K562 (cell line): ENCODE measurements at regions not wholly inside any gene's neighbourhood (a gene's known extent, or its start where the extent isn't known, plus 50 kb on each side); places are given as distances from the start of the nearest gene placed in this dataset.

Experiments used
- ATAC-seq: fragments of 200-7000 bp; cut with Tn5 transposase; 3 replicates; pipeline ENCODE4 v1.9.1; 2020; ENCODE audit warnings: moderate library complexity
- BruUV-seq: library from RNA; stranded (reverse); fragments of 400-500 nt; replicated peaks from 2 replicates; lab custom pipeline; 2021; lab: Mats Ljungman, UMichigan
- CTCF ChIA-PET: fragments of 300-600 bp; formaldehyde crosslinking; extraction: SDS; loops from one replicate; lab custom pipeline; 2021; ENCODE audit warnings: low intra/inter-chr PET ratio; lab: Yijun Ruan, JAX
- POLR2A ChIA-PET: fragments of 300-600, 350-650 bp; sonication (Branson Sonifier 250); formaldehyde crosslinking; extraction: SDS; loops from one replicate; lab custom pipeline; 2021; ENCODE audit warnings: antibody characterized with exemption, inconsistent platforms; lab: Yijun Ruan, JAX
- DNase-seq, 4 experiments: peaks; one replicate each; pipeline versions ENCODE4 v3.0.0 to v3.0.0-alpha.2; 2011 to 2018; ENCODE audit warnings: low spot score in 3 of 4, mixed read lengths in 3 of 4; ENCODE audit errors: extremely low read depth in 1 of 4
- FAIRE-seq: peaks from 2 replicates; lab custom pipeline; 2011; peaks lifted over from hg19 to GRCh38; lab: Jason Lieb, UNC
- H2AFZ ChIP-seq: 2 replicates; pipeline ENCODE4 v1.6.0; 2011; ENCODE audit warnings: low read depth, low read length, control low read depth, inconsistent platforms
- H3K27ac ChIP-seq: fragments of 200-600 bp; 3 replicates; pipeline ENCODE4 v1.8.0; 2011; ENCODE audit warnings: low read depth, mild to moderate bottlenecking, control low read depth, inconsistent platforms, low read length, moderate library complexity, mixed read lengths; ENCODE audit errors: extremely low read depth
- H3K27me3 ChIP-seq, 2 experiments: fragments of 300-600 bp in 1 of 2; 2 replicates in 1 of 2; 3 replicates in 1 of 2; pipeline versions ENCODE4 v1.6.0 to v1.8.0; 2011; ENCODE audit warnings: inconsistent platforms in 2 of 2, low read length in 2 of 2, mild to moderate bottlenecking in 1 of 2, mixed read lengths in 1 of 2, moderate library complexity in 1 of 2; ENCODE audit not compliant: control insufficient read depth in 2 of 2, insufficient read depth in 2 of 2
- H3K36me3 ChIP-seq: fragments of 300-600 bp; 3 replicates; pipeline ENCODE4 v1.8.0; 2011; ENCODE audit warnings: mild to moderate bottlenecking, low read length, inconsistent platforms; ENCODE audit not compliant: control insufficient read depth, insufficient read depth
- H3K4me1 ChIP-seq, 2 experiments: fragments of 200-600 bp in 1 of 2; replicated peaks in 1 of 2; 2 replicates in 1 of 2; 3 replicates in 1 of 2; pipeline versions ENCODE4 v1.5.1 to v1.8.0; 2011; ENCODE audit warnings: inconsistent platforms in 2 of 2, low read length in 2 of 2, mild to moderate bottlenecking in 1 of 2, mixed read lengths in 1 of 2, moderate library complexity in 1 of 2; ENCODE audit not compliant: control insufficient read depth in 2 of 2, insufficient read depth in 2 of 2
- H3K4me2 ChIP-seq: 2 replicates; pipeline ENCODE4 v1.6.1; 2011; ENCODE audit warnings: low read length, control low read depth, inconsistent platforms, mixed read lengths; ENCODE audit not compliant: insufficient read depth
- H3K4me3 ChIP-seq: fragments of 200-600 bp; sonication (generic), shearing (Covaris generic); 2 replicates; pipeline ENCODE4 v1.5.1; 2016; ENCODE audit warnings: control low read depth, inconsistent platforms
- H3K79me2 ChIP-seq: fragments of 200-600 bp; 3 replicates; pipeline ENCODE4 v1.8.0; 2011; ENCODE audit warnings: low read length, inconsistent platforms; ENCODE audit not compliant: control insufficient read depth, insufficient read depth
- H3K9ac ChIP-seq, 2 experiments: 2 replicates each; pipeline versions ENCODE4 v1.6.0 to v1.6.1; 2011; ENCODE audit warnings: low read depth in 2 of 2, low read length in 2 of 2, control low read depth in 1 of 2, inconsistent platforms in 1 of 2, mild to moderate bottlenecking in 1 of 2, mixed read lengths in 1 of 2; ENCODE audit not compliant: insufficient read depth in 1 of 2
- H3K9me1 ChIP-seq: one replicate; pipeline ENCODE4 v1.6.0; 2011; ENCODE audit warnings: inconsistent platforms, mild to moderate bottlenecking, low read length, moderate library complexity; ENCODE audit not compliant: control insufficient read depth, insufficient read depth
- H3K9me3 ChIP-seq: replicated peaks from 2 replicates; pipeline ENCODE4 v1.5.1; 2011; ENCODE audit warnings: low read depth, low read length, inconsistent platforms; ENCODE audit not compliant: control insufficient read depth, insufficient read depth
- H4K20me1 ChIP-seq: replicated peaks from 2 replicates; pipeline ENCODE4 v1.6.1; 2011; ENCODE audit warnings: low read length, inconsistent platforms, mixed read lengths; ENCODE audit not compliant: control insufficient read depth, insufficient read depth
- BCOR ChIP-seq: fragments of 450-650 bp; IDR thresholded peaks from 2 replicates; pipeline ENCODE4 v1.6.1; 2016
- CCNT2 ChIP-seq: IDR thresholded peaks from 2 replicates; pipeline ENCODE4 v1.6.1; 2011; ENCODE audit warnings: borderline replicate concordance, low read depth, mild to moderate bottlenecking, moderate library complexity, mixed read lengths, low read length; ENCODE audit not compliant: insufficient read length; ENCODE audit errors: extremely low read depth
- COPS2 ChIP-seq: fragments of 450-650 bp; conservative IDR thresholded peaks from 2 replicates; pipeline ENCODE4 v1.6.1; 2016; ENCODE audit warnings: mild to moderate bottlenecking, moderate library complexity
- DNMT1 ChIP-seq: fragments of 450-650 bp; IDR thresholded peaks from 2 replicates; pipeline ENCODE4 v1.6.1; 2016; ENCODE audit warnings: antibody characterized with exemption, mild to moderate bottlenecking
- IFI16 ChIP-seq: fragments of 250-450 bp; sonication (Bioruptor Pico); IDR thresholded peaks from 2 replicates; pipeline ENCODE4 v2.1.2; 2022; ENCODE audit warnings: mild to moderate bottlenecking, inconsistent platforms
- NFIX ChIP-seq: fragments of 250-450 bp; sonication (Bioruptor Pico); IDR thresholded peaks from 2 replicates; pipeline ENCODE4 v1.4.0; 2020; ENCODE audit warnings: low read depth, mild to moderate bottlenecking, moderate library complexity
- SAFB2 ChIP-seq: fragments of 200-400 bp; formaldehyde crosslinking; IDR thresholded peaks from 2 replicates; pipeline ENCODE4 v1.6.1; 2018; ENCODE audit warnings: borderline replicate concordance, low read length, low read depth, moderate library complexity; ENCODE audit not compliant: severe bottlenecking
- SIN3A ChIP-seq, 2 experiments: fragments of 150-350 bp in 1 of 2; IDR thresholded peaks; 2 replicates each; pipeline ENCODE4 v1.6.1; 2011 to 2016; ENCODE audit warnings: borderline replicate concordance in 2 of 2, low read depth in 2 of 2, low read length in 2 of 2, mild to moderate bottlenecking in 2 of 2, moderate library complexity in 2 of 2; ENCODE audit not compliant: control insufficient read depth in 1 of 2
- SMAD4 ChIP-seq: fragments of 250-450 bp; sonication (Bioruptor Pico); conservative IDR thresholded peaks from 2 replicates; pipeline ENCODE4 v1.8.0; 2021; ENCODE audit warnings: inconsistent platforms, mild to moderate bottlenecking, moderate library complexity
- SRSF7 ChIP-seq: fragments of 200-400 bp; formaldehyde crosslinking; optimal IDR thresholded peaks from 2 replicates; pipeline ENCODE3; 2017; ENCODE audit warnings: mild to moderate bottlenecking, low read depth, low read length
- U2AF1 ChIP-seq: fragments of 200-400 bp; formaldehyde crosslinking; optimal IDR thresholded peaks from 2 replicates; pipeline ENCODE3; 2017; ENCODE audit warnings: mild to moderate bottlenecking, low read depth, low read length, moderate library complexity
- ZBTB7A ChIP-seq: IDR thresholded peaks from 2 replicates; pipeline ENCODE4 v1.6.1; 2011; ENCODE audit warnings: low read depth, mild to moderate bottlenecking, low read length, moderate library complexity, borderline replicate concordance; ENCODE audit not compliant: control insufficient read depth
- ZKSCAN3 ChIP-seq: fragments of 250-450 bp; sonication (Bioruptor Pico); IDR thresholded peaks from 2 replicates; pipeline ENCODE4 v1.4.0; 2020
- ZNF212 ChIP-seq: fragments of 450-650 bp; formaldehyde crosslinking; IDR thresholded peaks from 2 replicates; pipeline ENCODE4 v1.4.0; 2020; ENCODE audit warnings: mild to moderate bottlenecking
- ZNF316 ChIP-seq: fragments of 450-650 bp; IDR thresholded peaks from 2 replicates; pipeline ENCODE4 v1.6.1; 2016
- ZNF778 ChIP-seq: fragments of 450-650 bp; formaldehyde crosslinking; IDR thresholded peaks from 2 replicates; pipeline ENCODE4 v1.4.0; 2020; ENCODE audit warnings: mild to moderate bottlenecking, moderate library complexity
- ZNF780A ChIP-seq: fragments of 250-450 bp; sonication (Bioruptor Pico); IDR thresholded peaks from 2 replicates; pipeline ENCODE4 v1.5.0; 2021; ENCODE audit warnings: mild to moderate bottlenecking
- WGBS: fragments of 100-300 bp; shearing (Covaris generic); methylation state at CpG from one replicate; pipeline ENCODE4 v1.1.6; 2016; ENCODE audit warnings: low coverage, mixed read lengths; ENCODE audit not compliant: insufficient coverage; ENCODE audit errors: missing lambda C conversion rate; 5-methylcytosine and 5-hydroxymethylcytosine counted together
- in situ Hi-C: fragments of 300-500 bp; cut with MboI; formaldehyde crosslinking; loops from 4 replicates; pipeline ENCODE4 v1.15.0; 2018; ENCODE audit warnings: inconsistent platforms, mixed read lengths
- intact Hi-C: fragments of 100-400 bp; cut with micrococcal nuclease; formaldehyde crosslinking; loops from 2 replicates; pipeline ENCODE4 v1.14.2; 2022
- TF ChIP-seq, protein P1 (sequence below): fragments of 450-650 bp; formaldehyde crosslinking; conservative IDR thresholded peaks from 2 replicates; pipeline ENCODE4 v1.4.0; 2022; ENCODE audit warnings: mild to moderate bottlenecking, missing genetic modification characterization

DNA sequence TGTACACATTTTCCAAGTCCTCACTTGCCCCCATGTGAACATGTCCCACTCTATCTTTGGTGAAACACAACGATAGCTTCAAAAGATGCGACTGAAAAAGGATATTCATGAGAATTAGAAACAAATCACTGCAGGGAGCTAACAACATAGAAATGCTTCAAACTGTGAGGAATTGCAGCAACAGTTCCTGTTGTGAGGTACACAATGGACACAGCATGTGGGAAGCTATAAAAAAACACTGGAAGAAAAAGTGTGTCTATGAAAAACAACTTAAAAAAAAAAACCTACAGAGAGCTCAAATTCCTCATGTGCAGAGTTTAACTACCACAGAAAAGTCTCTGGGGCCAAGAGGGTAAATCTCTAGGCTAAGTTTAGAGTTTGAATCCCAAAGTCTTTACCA is 51.6 kb upstream of the BLTP1 start (continued):
- TF ChIP-seq ZNF316 = no peak
- TF ChIP-seq ZKSCAN3 (CRISPR knock-in tag) = no peak
- TF ChIP-seq ZNF778 = no peak
- no peak for TF ChIP-seq SMAD4 (CRISPR knock-in tag)
- TF ChIP-seq, all 486 proteins: peak for 0

DNA sequence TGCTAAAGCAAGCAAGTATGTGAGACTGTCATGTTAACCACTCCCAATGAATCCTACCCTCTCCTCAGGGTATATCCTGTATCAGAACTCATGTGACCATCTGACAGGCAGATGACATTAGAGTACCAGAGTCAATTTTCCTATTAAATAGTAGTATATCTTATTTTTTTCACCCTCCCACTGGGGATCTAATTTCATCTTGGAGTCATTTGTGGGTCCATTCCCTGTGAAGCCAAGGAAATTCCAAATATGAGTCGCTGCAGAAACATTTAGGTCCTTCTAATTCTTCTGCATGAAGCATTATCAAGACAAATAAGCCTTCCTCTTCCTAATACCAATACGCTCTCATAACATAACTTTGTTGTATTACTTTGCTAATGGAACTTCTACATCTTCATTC is 52.2 kb upstream of the BLTP1 start:
- ChIA-PET POLR2A (no interaction called here), CTCF (no interaction called here)
- FAIRE-seq = no peak
- H4K20me1 ChIP-seq = no peaks in the 10 kb centered on the region
- no peaks in the 10 kb centered on the region for H3K79me2 ChIP-seq
- BruUV-seq = no TSS peak
- no peak for DNase-seq
- no peaks in the 10 kb centered on the region for H3K9me3 ChIP-seq
- ATAC-seq = no peak
- H2AFZ ChIP-seq = no peak overlapping the region
- no peaks in the 10 kb centered on the region for H3K4me1 ChIP-seq
- no peaks in the 10 kb centered on the region for H3K9me1 ChIP-seq
- TF ChIP-seq SAFB2 (no peak), ZKSCAN3 (CRISPR knock-in tag) (no peak), U2AF1 (no peak), BCOR (no peak), ZNF212 (no peak), COPS2 (no peak), DNMT1 (no peak), CCNT2 (no peak), NFIX (CRISPR knock-in tag) (no peak), ZBTB7A (no peak), SRSF7 (no peak), SIN3A (IDR thresholded peaks at IDR 0.05; ENCODE audit: borderline replicate concordance in 2 of 2, control insufficient read depth in 1 of 2, low read depth in 2 of 2, low read length in 2 of 2) (no peak), IFI16 (CRISPR knock-in tag) (no peak), ZNF780A (no peak)
- TF ChIP-seq, protein P1, sequence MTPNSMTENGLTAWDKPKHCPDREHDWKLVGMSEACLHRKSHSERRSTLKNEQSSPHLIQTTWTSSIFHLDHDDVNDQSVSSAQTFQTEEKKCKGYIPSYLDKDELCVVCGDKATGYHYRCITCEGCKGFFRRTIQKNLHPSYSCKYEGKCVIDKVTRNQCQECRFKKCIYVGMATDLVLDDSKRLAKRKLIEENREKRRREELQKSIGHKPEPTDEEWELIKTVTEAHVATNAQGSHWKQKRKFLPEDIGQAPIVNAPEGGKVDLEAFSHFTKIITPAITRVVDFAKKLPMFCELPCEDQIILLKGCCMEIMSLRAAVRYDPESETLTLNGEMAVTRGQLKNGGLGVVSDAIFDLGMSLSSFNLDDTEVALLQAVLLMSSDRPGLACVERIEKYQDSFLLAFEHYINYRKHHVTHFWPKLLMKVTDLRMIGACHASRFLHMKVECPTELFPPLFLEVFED = no peak
- TF ChIP-seq, all 486 proteins: peak for 0
- Histone ChIP-seq H3K27me3 (peaks cover 0 to 7% of the 10 kb centered on the region in 2 experiments; a peak in 1 of 5 replicates), H3K4me2 (no peak overlapping the region), H3K4me3 (no peak overlapping the region), H3K36me3 (no peaks in the 10 kb centered on the region), H3K9ac (no peak overlapping the region), H3K27ac (no peak overlapping the region)
- intact Hi-C loops (no loop called here), in situ Hi-C loops (no loop called here)
- 0% methylated on average over 2 of the region's 2 CpGs for WGBS
